Common myeloid progenitor, CD34-positive (primary cell): ENCODE measurements at regions not wholly inside any gene's neighbourhood (a gene's known extent, or its start where the extent isn't known, plus 50 kb on each side); places are given as distances from the start of the nearest gene placed in this dataset.

Experiments used
- CTCF ChIA-PET: fragments of 350-600 bp; sonication (Branson Sonifier 250); formaldehyde crosslinking; loops from one replicate; lab custom pipeline; 2021; ENCODE audit warnings: antibody characterized with exemption; lab: Charles Lee
- POLR2A ChIA-PET: fragments of 350-600 bp; sonication (Branson Sonifier 250); formaldehyde crosslinking; loops from one replicate; lab custom pipeline; 2021; ENCODE audit warnings: antibody characterized with exemption; lab: Charles Lee
- DNase-seq, 3 donors: peaks; one replicate each; pipeline versions ENCODE4 v3.0.0 to v3.0.0-alpha.2; 2013
- H3K27ac ChIP-seq, 2 experiments: 1 replicate in 1 of 2; 2 replicates in 1 of 2; pipeline ENCODE4 v1.7.0; 2013; ENCODE audit warnings: inconsistent platforms in 2 of 2, low read length in 2 of 2, mild to moderate bottlenecking in 2 of 2, low read depth in 1 of 2, moderate library complexity in 1 of 2; ENCODE audit not compliant: severe bottlenecking in 2 of 2, insufficient read depth in 1 of 2, poor library complexity in 1 of 2
- H3K27me3 ChIP-seq, 5 experiments: replicated peaks in 2 of 5; 1 replicate in 3 of 5; 2 replicates in 2 of 5; pipeline versions ENCODE4 v1.6.1 to v1.7.0; 2013; ENCODE audit warnings: low read length in 4 of 5, mild to moderate bottlenecking in 2 of 5, moderate library complexity in 2 of 5, inconsistent platforms in 1 of 5; ENCODE audit not compliant: insufficient read depth in 5 of 5, control insufficient read depth in 4 of 5
- H3K36me3 ChIP-seq, 4 experiments: 1 replicate in 2 of 4; 2 replicates in 2 of 4; pipeline versions ENCODE4 v1.6.1 to v1.7.0; 2013; ENCODE audit warnings: low read length in 3 of 4, control low read depth in 1 of 4, mild to moderate bottlenecking in 1 of 4; ENCODE audit not compliant: control insufficient read depth in 4 of 4, insufficient read depth in 4 of 4
- H3K4me1 ChIP-seq, 4 experiments: 1 replicate in 3 of 4; 2 replicates in 1 of 4; pipeline versions ENCODE4 v1.6.1 to v1.7.1; 2013; ENCODE audit warnings: low read length in 3 of 4, mild to moderate bottlenecking in 3 of 4, control low read depth in 1 of 4, inconsistent platforms in 1 of 4, moderate library complexity in 1 of 4; ENCODE audit not compliant: control insufficient read depth in 4 of 4, insufficient read depth in 4 of 4; ENCODE audit errors: control extremely low read depth in 1 of 4
- H3K4me3 ChIP-seq, 7 experiments: 1 replicate in 4 of 7; 2 replicates in 3 of 7; pipeline versions ENCODE4 v1.5.1 to v1.7.0; 2013; ENCODE audit warnings: mild to moderate bottlenecking in 7 of 7, low read length in 6 of 7, moderate library complexity in 6 of 7, inconsistent platforms in 2 of 7, low read depth in 2 of 7, control low read depth in 1 of 7; ENCODE audit not compliant: insufficient read depth in 4 of 7, control insufficient read depth in 1 of 7; ENCODE audit errors: extremely low read depth in 1 of 7
- H3K9me3 ChIP-seq, 5 experiments: 1 replicate in 4 of 5; 2 replicates in 1 of 5; pipeline versions ENCODE4 v1.6.1 to v1.7.1; 2013; ENCODE audit warnings: low read length in 4 of 5, mild to moderate bottlenecking in 2 of 5, inconsistent platforms in 1 of 5, low read depth in 1 of 5, moderate library complexity in 1 of 5; ENCODE audit not compliant: control insufficient read depth in 4 of 5, insufficient read depth in 2 of 5; ENCODE audit errors: control extremely low read depth in 1 of 5
- WGBS: methylation state at CpG from one replicate; pipeline ENCODE4 v1.1.5; 2013; ENCODE audit not compliant: insufficient coverage; 5-methylcytosine and 5-hydroxymethylcytosine counted together

- 96% methylated on average over 4 of the region's 5 CpGs for WGBS
- H3K36me3 ChIP-seq = no peaks in the 10 kb centered on the region
- CTCF ChIA-PET = interaction anchor here (0.5 to 1.0 kb wide), 2 partner anchors 18 to 94 kb away, joined by 3 read pairs; no protein-coding TSS in a partner anchor
Measured at GRCh38 chr11:119547511-119547910, 124.5 kb upstream of the THY1 start.

GRCh38 chr11:119545978-119546915, 123.3 kb upstream of the THY1 start:
- Histone ChIP-seq H3K36me3 (no peaks in the 10 kb centered on the region), H3K4me3 (no peak overlapping the region), H3K4me1 (no peaks in the 10 kb centered on the region), H3K27me3 (no peaks in the 10 kb centered on the region), H3K9me3 (peaks cover 0 to 16% (median 10%) of the 10 kb centered on the region in 5 experiments), H3K27ac (no peak overlapping the region)
- WGBS = 97% methylated on average over 10 of the region's 13 CpGs
- CTCF ChIA-PET = interaction anchor here (0.6 kb wide), 1 partner anchor 10 kb away, joined by 4 read pairs; no protein-coding TSS in a partner anchor
- POLR2A ChIA-PET = no interaction called here
- no peak for DNase-seq

More at GRCh38 chr11:119547511-119547910, 124.5 kb upstream of the THY1 start:
- Histone ChIP-seq H3K27me3 (no peaks in the 10 kb centered on the region), H3K4me3 (no peak overlapping the region), H3K27ac (no peak overlapping the region), H3K9me3 (peaks cover 1 to 16% (median 10%) of the 10 kb centered on the region in 5 experiments), H3K4me1 (no peaks in the 10 kb centered on the region)
- no peak for DNase-seq
- POLR2A ChIA-PET = no interaction called here

DNA sequence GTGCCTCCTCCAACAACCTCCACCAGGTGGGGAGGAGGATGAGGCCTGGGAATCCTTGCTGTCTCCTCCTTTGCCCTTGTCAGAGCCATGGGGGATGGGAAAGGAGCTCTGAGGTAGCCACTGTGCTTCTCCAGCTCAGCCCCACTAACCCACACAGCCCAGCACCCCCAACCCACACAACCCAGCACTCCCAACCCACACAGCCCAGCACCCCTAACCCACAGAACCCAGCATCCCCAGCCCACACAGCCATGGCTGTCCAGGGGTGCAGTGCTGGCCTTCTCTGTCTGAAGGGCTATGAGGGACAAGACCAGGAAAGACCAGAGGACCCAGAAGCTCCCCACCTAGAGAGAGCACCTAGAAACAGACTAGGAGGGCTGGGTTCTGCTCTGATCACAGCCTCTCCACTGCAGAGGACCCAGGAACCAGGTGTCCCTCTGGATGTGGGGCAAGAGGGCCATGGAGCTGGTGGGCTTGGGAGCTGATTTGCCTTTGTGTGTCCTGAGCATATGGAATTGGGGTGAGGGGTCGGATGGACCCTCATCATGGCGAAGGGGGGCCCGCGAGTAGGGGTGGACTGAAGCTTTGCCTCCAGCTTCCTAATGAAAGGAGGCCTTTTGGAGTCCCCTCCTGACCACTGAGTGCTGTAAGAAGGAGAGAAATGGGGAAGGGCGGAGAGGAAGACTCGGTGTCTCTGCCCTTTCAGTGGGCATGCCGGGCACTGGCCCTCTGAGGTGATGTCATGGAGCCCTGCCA, 117.6 kb upstream of the THY1 start:
- no peaks in the 10 kb centered on the region for H3K36me3 ChIP-seq
- DNase-seq = no peak
- no peak overlapping the region for H3K4me3 ChIP-seq
- peaks cover 0 to 5% (median 0%) of the 10 kb centered on the region in 5 experiments for H3K27me3 ChIP-seq
- H3K4me1 ChIP-seq = no peaks in the 10 kb centered on the region
- CTCF ChIA-PET = interaction anchor here (1.9 kb wide), 1 partner anchor 17 kb away, joined by 4 read pairs; no protein-coding TSS in a partner anchor
- H3K27ac ChIP-seq = no peak overlapping the region
- POLR2A ChIA-PET = no interaction called here
- 87% methylated on average over 7 of the region's 7 CpGs for WGBS
- H3K9me3 ChIP-seq = no peaks in the 10 kb centered on the region

DNA sequence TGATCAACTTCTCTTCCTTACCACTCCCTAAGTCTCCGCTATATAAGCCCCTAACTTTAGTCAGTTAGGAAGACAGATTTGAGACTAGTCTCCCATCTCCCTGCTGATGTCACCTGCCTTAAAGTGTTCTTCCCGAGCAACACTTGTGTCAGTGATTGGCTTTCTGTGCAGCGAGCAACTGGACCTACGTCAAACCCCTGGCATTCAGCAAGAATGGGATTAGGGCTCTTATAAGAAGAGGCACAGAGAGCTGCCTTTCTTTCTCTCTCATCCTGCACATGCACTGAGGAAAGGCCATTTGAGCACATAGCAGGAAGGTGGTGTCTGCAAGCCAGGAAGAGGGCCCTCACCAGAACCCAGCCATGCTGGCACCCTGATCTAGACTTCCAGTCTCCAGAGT, 116.6 kb upstream of the THY1 start:
- Histone ChIP-seq H3K27ac (no peak overlapping the region), H3K4me1 (no peaks in the 10 kb centered on the region), H3K36me3 (no peaks in the 10 kb centered on the region), H3K27me3 (peaks cover 0 to 5% (median 0%) of the 10 kb centered on the region in 5 experiments), H3K9me3 (no peaks in the 10 kb centered on the region), H3K4me3 (no peak overlapping the region)
- ChIA-PET CTCF (no interaction called here), POLR2A (no interaction called here)
- WGBS = 93% methylated on average over 4 of the region's 4 CpGs
- DNase-seq = no peak

DNA sequence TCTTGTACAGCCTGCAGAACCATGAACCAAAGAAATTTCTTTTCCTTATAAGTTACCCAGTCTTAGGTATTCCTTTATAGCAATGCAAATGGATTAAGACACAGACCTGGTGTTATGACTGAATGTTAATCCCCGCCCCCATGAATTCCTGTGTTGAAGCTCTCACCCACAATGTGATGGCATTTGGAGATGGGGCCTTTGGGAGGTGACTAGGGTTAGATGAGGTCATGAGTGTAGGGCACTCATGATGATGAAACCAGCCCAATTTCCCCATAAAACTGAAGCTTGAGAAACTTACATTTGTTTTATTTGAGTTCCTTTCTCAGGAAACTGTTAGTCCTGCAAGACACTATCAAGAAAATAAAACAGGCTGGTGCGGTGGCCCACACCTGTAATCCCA, 115.8 kb upstream of the THY1 start:
- peaks cover 0 to 5% (median 0%) of the 10 kb centered on the region in 5 experiments for H3K27me3 ChIP-seq
- DNase-seq = peak in 2 of 3 donors; percentile 7 to 14
- no peaks in the 10 kb centered on the region for H3K9me3 ChIP-seq
- no peak overlapping the region for H3K27ac ChIP-seq
- 100% methylated on average over 1 of the region's 2 CpGs for WGBS
- no peaks in the 10 kb centered on the region for H3K36me3 ChIP-seq
- no peak overlapping the region for H3K4me3 ChIP-seq
- ChIA-PET POLR2A (no interaction called here), CTCF (interaction anchor here (0.6 to 1.2 kb wide), 2 partner anchors 20 to 61 kb away, joined by 3 read pairs; no protein-coding TSS in a partner anchor)
- no peaks in the 10 kb centered on the region for H3K4me1 ChIP-seq

DNA sequence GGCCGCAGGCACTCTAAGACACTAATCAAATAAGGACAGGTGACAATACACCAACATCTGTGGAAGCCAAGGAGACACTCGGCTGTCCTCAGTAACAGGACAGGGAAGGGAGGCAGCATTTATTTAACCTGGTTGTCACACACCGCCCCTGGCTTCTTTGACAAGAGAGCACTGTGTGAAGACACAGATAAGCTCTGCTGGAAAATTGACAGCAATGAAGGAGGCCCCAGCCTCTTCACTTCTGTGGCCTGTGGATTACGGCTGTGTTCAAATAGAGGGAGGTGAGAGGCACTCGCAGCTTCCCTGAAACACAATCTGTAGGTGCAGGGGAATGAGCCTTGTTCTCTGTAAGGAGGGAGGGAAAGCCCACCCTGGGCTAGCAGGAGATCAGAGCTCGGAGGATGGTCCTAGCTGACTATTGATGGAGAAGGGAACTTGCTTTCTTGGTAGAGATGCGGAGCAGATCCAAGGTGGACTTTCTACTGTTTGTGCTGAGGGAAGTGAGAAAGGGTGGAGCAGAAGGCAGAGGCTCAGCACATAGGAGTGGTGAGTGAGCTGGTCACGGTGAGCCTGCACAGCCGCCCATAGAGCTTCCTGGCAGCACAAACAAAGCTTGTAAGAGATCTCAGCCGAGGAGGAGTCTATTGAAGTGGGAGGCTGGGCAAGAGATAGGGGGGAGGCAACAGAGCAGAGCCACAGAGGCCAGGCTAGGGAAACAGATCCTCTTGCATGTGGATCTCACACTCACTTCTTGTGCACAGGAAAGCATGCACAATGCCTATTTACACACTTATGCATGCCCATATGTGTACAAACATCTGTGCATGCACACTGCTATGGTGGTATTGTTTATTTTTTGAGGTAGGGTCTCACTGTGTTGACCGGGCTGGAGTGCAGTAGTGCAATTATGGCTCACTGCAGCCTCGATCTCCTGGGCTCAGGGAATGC, 114.6 kb upstream of the THY1 start:
- no peak overlapping the region for H3K27ac ChIP-seq
- peak in 1 of 3 donors; percentile 16 for DNase-seq
- POLR2A ChIA-PET = no interaction called here
- no peaks in the 10 kb centered on the region for H3K4me1 ChIP-seq
- H3K27me3 ChIP-seq = peaks cover 0 to 5% (median 0%) of the 10 kb centered on the region in 5 experiments
- no peaks in the 10 kb centered on the region for H3K36me3 ChIP-seq
- no peak overlapping the region for H3K4me3 ChIP-seq
- CTCF ChIA-PET = interaction anchor here (0.9 to 1.6 kb wide), 4 partner anchors 13 to 37 kb away, joined by 3 to 5 read pairs (median 4); no protein-coding TSS in a partner anchor
- WGBS = 79% methylated on average over 9 of the region's 12 CpGs
- H3K9me3 ChIP-seq = no peaks in the 10 kb centered on the region
